Activated T-helper 1 cell treated with anti-CD3 and anti-CD28 coated beads, Interleukin-12 subunit alpha, Interleukin-12 subunit beta, Interleukin-2, Interleukin-4 antibody, amounts not matched to agents 30 ng/mL and 10 ng/mL and 1 ng/mL, durations not matched to agents 14 hours and 24 hours and 36 hours (primary cell): ENCODE measurements at regions not wholly inside any gene's neighbourhood (a gene's known extent, or its start where the extent isn't known, plus 50 kb on each side); places are given as distances from the start of the nearest gene placed in this dataset.

Experiments used
- DNase-seq: peaks from one replicate; pipeline ENCODE4 v3.0.0; 2021; ENCODE audit warnings: low spot score
- H3K27ac Mint-ChIP-seq: one replicate; pipeline ENCODE4 v1.8.0; 2021; ENCODE audit warnings: mild to moderate bottlenecking, mixed read lengths
- H3K27me3 Mint-ChIP-seq: one replicate; pipeline ENCODE4 v1.8.0; 2022; ENCODE audit warnings: mild to moderate bottlenecking, moderate library complexity, mixed read lengths; ENCODE audit not compliant: insufficient read depth
- H3K36me3 Mint-ChIP-seq: one replicate; pipeline ENCODE4 v1.8.0; 2021; ENCODE audit warnings: low read depth, mixed read lengths
- H3K4me1 Mint-ChIP-seq: one replicate; pipeline ENCODE4 v1.8.0; 2021; ENCODE audit warnings: low read depth, mixed read lengths
- H3K4me3 Mint-ChIP-seq: one replicate; pipeline ENCODE4 v1.8.0; 2021; ENCODE audit warnings: mild to moderate bottlenecking, moderate library complexity, mixed read lengths
- H3K9me3 Mint-ChIP-seq: one replicate; pipeline ENCODE4 v1.8.0; 2021; ENCODE audit warnings: mixed read lengths
- intact Hi-C: fragments of 100-400 bp; cut with micrococcal nuclease; formaldehyde crosslinking; loops from one replicate; pipeline ENCODE4 v1.15.1; 2024

GRCh38 chr17:72219137-72219823 is 98.5 kb downstream of the SOX9 start:
- H3K4me3 Mint-ChIP-seq: no peak overlapping the region
- no peaks in the 10 kb centered on the region for H3K4me1 Mint-ChIP-seq
- no peak overlapping the region for H3K27ac Mint-ChIP-seq
- H3K27me3 Mint-ChIP-seq: peaks cover 20% of the 10 kb centered on the region
- no peak for DNase-seq
- H3K9me3 Mint-ChIP-seq: no peaks in the 10 kb centered on the region
- H3K36me3 Mint-ChIP-seq: no peaks in the 10 kb centered on the region
- intact Hi-C loops: no loop called here

GRCh38 chr17:72219824-72220493 is 99.1 kb downstream of the SOX9 start:
- H3K27me3 Mint-ChIP-seq: peaks cover 20% of the 10 kb centered on the region
- H3K27ac Mint-ChIP-seq: no peak overlapping the region
- intact Hi-C loops: no loop called here
- H3K36me3 Mint-ChIP-seq: no peaks in the 10 kb centered on the region
- no peaks in the 10 kb centered on the region for H3K9me3 Mint-ChIP-seq
- H3K4me1 Mint-ChIP-seq: no peaks in the 10 kb centered on the region
- no peak overlapping the region for H3K4me3 Mint-ChIP-seq
- DNase-seq: no peak

GRCh38 chr17:72222661-72223380 is 102.0 kb downstream of the SOX9 start:
- Mint-ChIP-seq H3K27ac (no peak overlapping the region), H3K4me1 (no peaks in the 10 kb centered on the region), H3K9me3 (no peaks in the 10 kb centered on the region), H3K36me3 (no peaks in the 10 kb centered on the region), H3K27me3 (peaks cover 20% of the 10 kb centered on the region), H3K4me3 (no peak overlapping the region)
- DNase-seq: no peak
- intact Hi-C loops: no loop called here

- Mint-ChIP-seq H3K27me3 (peaks cover 14% of the 10 kb centered on the region), H3K4me3 (no peak overlapping the region), H3K27ac (no peak overlapping the region), H3K9me3 (no peaks in the 10 kb centered on the region), H3K4me1 (no peaks in the 10 kb centered on the region), H3K36me3 (no peaks in the 10 kb centered on the region)
- intact Hi-C loops: no loop called here
- DNase-seq: no peak
Observed at GRCh38 chr17:72223866-72224291, 103.1 kb downstream of the SOX9 start.

GRCh38 chr17:72226322-72226721 is 105.5 kb downstream of the SOX9 start:
- Mint-ChIP-seq H3K9me3 (peaks cover 5% of the 10 kb centered on the region), H3K27ac (no peak overlapping the region), H3K4me1 (no peaks in the 10 kb centered on the region), H3K36me3 (no peaks in the 10 kb centered on the region), H3K4me3 (no peak overlapping the region), H3K27me3 (no peaks in the 10 kb centered on the region)
- no peak for DNase-seq
- intact Hi-C loops: no loop called here

- H3K27ac Mint-ChIP-seq: no peak overlapping the region
- intact Hi-C loops: no loop called here
- no peak for DNase-seq
- H3K9me3 Mint-ChIP-seq: peaks cover 13% of the 10 kb centered on the region
- no peaks in the 10 kb centered on the region for H3K4me1 Mint-ChIP-seq
- no peaks in the 10 kb centered on the region for H3K27me3 Mint-ChIP-seq
- no peak overlapping the region for H3K4me3 Mint-ChIP-seq
- no peaks in the 10 kb centered on the region for H3K36me3 Mint-ChIP-seq
Observed at GRCh38 chr17:72233986-72234385, 113.2 kb downstream of the SOX9 start.

GRCh38 chr17:72234985-72235384 is 114.2 kb downstream of the SOX9 start:
- Mint-ChIP-seq H3K9me3 (peaks cover 16% of the 10 kb centered on the region), H3K4me1 (no peaks in the 10 kb centered on the region), H3K36me3 (no peaks in the 10 kb centered on the region), H3K4me3 (no peak overlapping the region), H3K27me3 (no peaks in the 10 kb centered on the region), H3K27ac (no peak overlapping the region)
- no peak for DNase-seq
- intact Hi-C loops: no loop called here

- Mint-ChIP-seq H3K27me3 (no peaks in the 10 kb centered on the region), H3K4me1 (no peaks in the 10 kb centered on the region)
Observed at GRCh38 chr17:72236980-72237633, 116.3 kb downstream of the SOX9 start.

GRCh38 chr17:72238157-72238673 is 117.4 kb downstream of the SOX9 start:
- Mint-ChIP-seq H3K27me3 (no peaks in the 10 kb centered on the region), H3K36me3 (no peaks in the 10 kb centered on the region), H3K4me3 (no peak overlapping the region), H3K9me3 (peaks cover 16% of the 10 kb centered on the region), H3K27ac (no peak overlapping the region), H3K4me1 (no peaks in the 10 kb centered on the region)
- intact Hi-C loops: no loop called here
- DNase-seq: no peak

More at GRCh38 chr17:72236980-72237633, 116.3 kb downstream of the SOX9 start:
- no peaks in the 10 kb centered on the region for H3K36me3 Mint-ChIP-seq
- H3K27ac Mint-ChIP-seq: no peak overlapping the region
- no peak for DNase-seq
- H3K9me3 Mint-ChIP-seq: peaks cover 11% of the 10 kb centered on the region
- intact Hi-C loops: no loop called here
- H3K4me3 Mint-ChIP-seq: no peak overlapping the region

- H3K27ac Mint-ChIP-seq: no peak overlapping the region
- H3K4me3 Mint-ChIP-seq: no peak overlapping the region
- H3K36me3 Mint-ChIP-seq: no peaks in the 10 kb centered on the region
- H3K4me1 Mint-ChIP-seq: no peaks in the 10 kb centered on the region
- H3K9me3 Mint-ChIP-seq: peaks cover 26% of the 10 kb centered on the region
- no peak for DNase-seq
- intact Hi-C loops: no loop called here
- no peaks in the 10 kb centered on the region for H3K27me3 Mint-ChIP-seq
Observed at GRCh38 chr17:72239548-72239947, 118.7 kb downstream of the SOX9 start.

GRCh38 chr17:72240333-72240732 is 119.5 kb downstream of the SOX9 start:
- DNase-seq: no peak
- H3K4me1 Mint-ChIP-seq: no peaks in the 10 kb centered on the region
- H3K4me3 Mint-ChIP-seq: no peak overlapping the region
- H3K27me3 Mint-ChIP-seq: no peaks in the 10 kb centered on the region
- no peaks in the 10 kb centered on the region for H3K36me3 Mint-ChIP-seq
- no peak overlapping the region for H3K27ac Mint-ChIP-seq
- peaks cover 28% of the 10 kb centered on the region for H3K9me3 Mint-ChIP-seq
- intact Hi-C loops: no loop called here

GRCh38 chr17:72244494-72244893 is 123.7 kb downstream of the SOX9 start:
- intact Hi-C loops: no loop called here
- Mint-ChIP-seq H3K4me1 (no peaks in the 10 kb centered on the region), H3K4me3 (no peak overlapping the region), H3K36me3 (no peaks in the 10 kb centered on the region), H3K27me3 (no peaks in the 10 kb centered on the region), H3K27ac (no peak overlapping the region), H3K9me3 (peaks cover 25% of the 10 kb centered on the region)
- DNase-seq: no peak

GRCh38 chr17:72244956-72245355 is 124.1 kb downstream of the SOX9 start:
- intact Hi-C loops: no loop called here
- no peak for DNase-seq
- Mint-ChIP-seq H3K4me3 (no peak overlapping the region), H3K27me3 (no peaks in the 10 kb centered on the region), H3K4me1 (no peaks in the 10 kb centered on the region), H3K27ac (no peak overlapping the region), H3K9me3 (peaks cover 23% of the 10 kb centered on the region), H3K36me3 (no peaks in the 10 kb centered on the region)
